ENCODE measurements at regions not wholly inside any gene's neighbourhood (a gene's known extent, or its start where the extent isn't known, plus 50 kb on each side); places are given as distances from the start of the nearest gene placed in this dataset.

DNA sequence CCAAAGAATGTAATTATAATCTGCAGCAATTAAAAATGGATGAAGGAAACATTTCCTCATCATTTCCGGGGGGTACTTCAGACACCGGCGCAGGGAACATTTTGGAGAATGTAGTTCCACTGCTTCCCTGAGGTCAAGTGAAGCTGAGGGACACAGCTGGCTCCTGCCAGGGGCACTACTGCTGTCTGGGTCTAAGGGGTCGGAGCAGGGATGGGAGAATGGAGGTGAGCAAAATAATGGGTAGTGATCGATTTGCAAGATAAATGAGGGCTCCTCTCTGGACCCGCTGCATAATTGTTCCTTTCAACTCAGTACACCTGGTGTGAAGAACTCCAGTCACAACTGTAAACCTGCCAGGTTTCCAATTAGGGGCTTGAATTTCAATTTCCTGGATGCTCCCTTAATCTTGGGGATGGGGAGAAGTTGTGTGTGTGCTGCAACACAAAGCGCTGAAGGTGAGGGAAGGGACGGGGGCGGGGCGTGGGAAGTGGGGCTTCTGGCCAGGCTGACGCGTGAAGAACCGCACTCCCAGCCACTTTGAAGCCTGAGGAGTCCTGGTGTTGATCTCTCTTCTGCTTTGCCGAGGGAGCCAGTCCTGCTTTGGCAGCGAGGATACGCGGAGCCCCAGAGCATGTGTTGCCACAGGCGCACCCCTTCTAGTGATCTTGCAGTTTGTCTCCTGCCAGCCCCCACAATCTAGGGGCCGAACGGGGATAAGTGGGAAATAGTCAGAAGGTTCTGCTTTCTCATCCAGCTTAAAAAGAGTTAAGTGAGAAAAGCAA lies 57.9 kb upstream of the PCDH8 start:
- Histone ChIP-seq H3K27me3 (no peaks in the 10 kb centered on the region), H3K36me3 (no peaks in the 10 kb centered on the region), H3K27ac (no peak overlapping the region), H3K9me3 (no peaks in the 10 kb centered on the region), H3K4me3 (no peak overlapping the region), H3K4me1 (no peaks in the 10 kb centered on the region)
- no peak for TF ChIP-seq POLR2A (IDR thresholded peaks at IDR 0.05)
- TF ChIP-seq, protein P1, sequence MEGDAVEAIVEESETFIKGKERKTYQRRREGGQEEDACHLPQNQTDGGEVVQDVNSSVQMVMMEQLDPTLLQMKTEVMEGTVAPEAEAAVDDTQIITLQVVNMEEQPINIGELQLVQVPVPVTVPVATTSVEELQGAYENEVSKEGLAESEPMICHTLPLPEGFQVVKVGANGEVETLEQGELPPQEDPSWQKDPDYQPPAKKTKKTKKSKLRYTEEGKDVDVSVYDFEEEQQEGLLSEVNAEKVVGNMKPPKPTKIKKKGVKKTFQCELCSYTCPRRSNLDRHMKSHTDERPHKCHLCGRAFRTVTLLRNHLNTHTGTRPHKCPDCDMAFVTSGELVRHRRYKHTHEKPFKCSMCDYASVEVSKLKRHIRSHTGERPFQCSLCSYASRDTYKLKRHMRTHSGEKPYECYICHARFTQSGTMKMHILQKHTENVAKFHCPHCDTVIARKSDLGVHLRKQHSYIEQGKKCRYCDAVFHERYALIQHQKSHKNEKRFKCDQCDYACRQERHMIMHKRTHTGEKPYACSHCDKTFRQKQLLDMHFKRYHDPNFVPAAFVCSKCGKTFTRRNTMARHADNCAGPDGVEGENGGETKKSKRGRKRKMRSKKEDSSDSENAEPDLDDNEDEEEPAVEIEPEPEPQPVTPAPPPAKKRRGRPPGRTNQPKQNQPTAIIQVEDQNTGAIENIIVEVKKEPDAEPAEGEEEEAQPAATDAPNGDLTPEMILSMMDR (IDR thresholded peaks at IDR 0.05 in 4 of 5, conservative IDR thresholded peaks at IDR 0.05 in 1 of 5), result no peak
- DNase-seq, result no peak
- in situ Hi-C loops (cut with MboI; ENCODE audit: low sequenced_read_pairs in 4 of 4), result no loop called here
- no peak for ATAC-seq
- intact Hi-C loops (cut with DNase I; ENCODE audit: low total_unique reads), result no loop called here

DNA sequence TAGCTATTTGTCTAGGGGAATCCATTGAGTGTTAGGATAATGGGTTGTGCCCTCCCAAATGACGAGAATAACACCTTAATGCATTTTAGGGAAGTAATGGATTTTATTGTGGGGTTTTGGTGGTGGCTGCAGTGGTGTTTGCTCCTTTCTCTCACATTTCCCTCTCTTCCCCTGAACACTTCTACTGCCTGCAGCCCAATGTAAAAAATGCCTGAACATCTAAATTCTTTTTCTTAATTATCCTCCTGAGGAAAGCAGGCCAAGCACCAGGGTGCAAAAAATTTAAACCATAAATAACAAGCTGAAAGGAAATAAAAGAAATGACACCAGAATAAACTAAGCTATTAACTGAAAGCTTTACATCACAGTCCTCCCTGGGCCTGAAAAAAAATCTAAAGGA lies 57.3 kb upstream of the PCDH8 start:
- in situ Hi-C loops (cut with MboI; ENCODE audit: low sequenced_read_pairs in 4 of 4) (no loop called here), intact Hi-C loops (cut with DNase I; ENCODE audit: low total_unique reads) (no loop called here)
- no peak for DNase-seq
- TF ChIP-seq, protein P1 (IDR thresholded peaks at IDR 0.05 in 4 of 5, conservative IDR thresholded peaks at IDR 0.05 in 1 of 5), result no peak
- no peak for TF ChIP-seq POLR2A (IDR thresholded peaks at IDR 0.05)
- no peaks in the 10 kb centered on the region for H3K4me1 ChIP-seq
- H3K4me3 ChIP-seq, result no peak overlapping the region
- ATAC-seq, result no peak
- H3K27ac ChIP-seq, result no peak overlapping the region
- no peaks in the 10 kb centered on the region for H3K9me3 ChIP-seq
- no peaks in the 10 kb centered on the region for H3K36me3 ChIP-seq
- H3K27me3 ChIP-seq, result no peaks in the 10 kb centered on the region

DNA sequence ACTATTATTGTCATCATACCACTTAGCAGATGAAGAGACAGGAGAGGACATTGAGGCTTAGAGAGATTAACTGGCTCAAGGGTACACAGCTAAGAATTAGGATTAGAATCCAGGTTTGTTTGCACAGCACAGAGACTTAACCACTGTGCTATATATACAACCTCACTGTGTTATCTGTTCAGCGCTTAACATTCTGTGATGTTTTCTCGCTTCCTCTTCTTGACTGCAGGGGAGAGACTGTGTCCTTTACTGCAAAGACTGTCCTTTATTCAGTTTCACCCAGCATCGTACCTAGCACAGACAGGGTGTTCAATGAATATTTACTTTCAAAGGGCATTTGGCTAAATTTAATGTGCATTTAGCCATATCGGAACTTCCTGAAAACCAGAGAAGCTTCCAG lies 54.9 kb upstream of the PCDH8 start:
- Histone ChIP-seq H3K4me3 (no peak overlapping the region), H3K27me3 (no peaks in the 10 kb centered on the region), H3K4me1 (no peaks in the 10 kb centered on the region), H3K27ac (no peak overlapping the region), H3K36me3 (no peaks in the 10 kb centered on the region), H3K9me3 (no peaks in the 10 kb centered on the region)
- in situ Hi-C loops (cut with MboI; ENCODE audit: low sequenced_read_pairs in 4 of 4) (no loop called here), intact Hi-C loops (cut with DNase I; ENCODE audit: low total_unique reads) (no loop called here)
- ATAC-seq (no peak), DNase-seq (no peak)
- no peak for TF ChIP-seq POLR2A (IDR thresholded peaks at IDR 0.05)
- TF ChIP-seq, protein P1 (IDR thresholded peaks at IDR 0.05 in 4 of 5, conservative IDR thresholded peaks at IDR 0.05 in 1 of 5), result no peak

DNA sequence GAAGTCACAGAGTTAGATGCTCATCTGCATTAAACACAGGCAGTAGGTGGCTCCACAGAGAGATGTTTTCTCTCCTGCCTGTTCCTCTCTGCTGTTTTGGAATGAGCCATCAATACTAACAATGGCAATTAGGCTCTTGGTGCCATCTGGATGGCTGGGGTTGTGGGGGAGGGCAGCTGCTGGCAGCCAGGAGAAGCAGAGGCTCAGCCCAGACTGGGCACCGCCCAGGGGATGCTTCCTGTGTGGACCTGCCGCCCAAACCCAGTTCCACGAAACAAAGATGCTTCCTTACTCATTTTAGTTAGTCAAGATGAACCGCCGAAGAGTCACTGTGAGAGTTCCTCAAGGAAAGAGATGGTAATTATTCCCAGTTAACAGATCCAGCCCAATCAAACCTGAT lies 50.8 kb upstream of the PCDH8 start:
- intact Hi-C loops (cut with DNase I; ENCODE audit: low total_unique reads) (no loop called here), in situ Hi-C loops (cut with MboI; ENCODE audit: low sequenced_read_pairs in 4 of 4) (no loop called here)
- ATAC-seq (no peak), DNase-seq (no peak)
- Histone ChIP-seq H3K9me3 (no peaks in the 10 kb centered on the region), H3K36me3 (no peaks in the 10 kb centered on the region), H3K27ac (no peak overlapping the region), H3K4me1 (no peaks in the 10 kb centered on the region), H3K27me3 (no peaks in the 10 kb centered on the region), H3K4me3 (no peak overlapping the region)
- TF ChIP-seq, protein P1 (IDR thresholded peaks at IDR 0.05 in 4 of 5, conservative IDR thresholded peaks at IDR 0.05 in 1 of 5), result no peak
- no peak for TF ChIP-seq POLR2A (IDR thresholded peaks at IDR 0.05)
